ENCODE measurements at regions not wholly inside any gene's neighbourhood (a gene's known extent, or its start where the extent isn't known, plus 50 kb on each side); places are given as distances from the start of the nearest gene placed in this dataset.

DNA sequence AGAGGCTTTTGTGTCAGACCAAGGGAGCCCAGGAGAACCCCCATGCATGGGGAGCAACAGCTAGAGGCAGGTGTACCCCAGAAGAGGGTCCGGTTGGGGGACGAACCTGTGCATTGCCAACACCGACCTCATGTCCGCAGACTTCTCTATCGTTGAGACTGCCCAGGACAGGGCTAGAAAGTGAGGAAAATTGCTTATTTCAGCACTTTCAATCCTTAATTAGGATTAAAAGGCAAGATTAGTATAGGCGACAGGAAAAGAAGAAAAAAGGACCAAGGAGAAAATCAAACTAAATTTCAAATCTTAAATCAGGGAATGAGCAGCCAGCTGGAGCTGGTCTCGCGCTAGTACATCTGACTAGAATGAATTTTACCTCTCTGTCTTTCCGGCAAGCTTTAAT, 438.9 kb upstream of the SOX11 start:
- no TSS peak for BruUV-seq (replicated peaks)
- Histone ChIP-seq H3K4me1 (ENCODE audit: insufficient read depth, low read length) (no peaks in the 10 kb centered on the region), H3K9ac (ENCODE audit: insufficient read depth, low read depth, low read length) (no peak overlapping the region), H3K36me3 (replicated peaks in 1 of 2; ENCODE audit: control insufficient read depth in 1 of 2, insufficient read depth in 2 of 2, low read length in 2 of 2) (no peaks in the 10 kb centered on the region), H3K4me3 (replicated peaks in 1 of 3; ENCODE audit: insufficient read depth in 1 of 3, low read depth in 2 of 3, low read length in 3 of 3) (no peak overlapping the region), H2AFZ (ENCODE audit: low read length) (no peak overlapping the region), H3K27ac (ENCODE audit: extremely low read length, insufficient read depth, low read length) (no peak overlapping the region), H3K27me3 (ENCODE audit: control insufficient read depth in 1 of 2, insufficient read depth in 2 of 2, low read length in 2 of 2) (no peaks in the 10 kb centered on the region), H3K4me2 (ENCODE audit: low read depth, low read length) (no peak overlapping the region), H3K9me3 (ENCODE audit: low read length) (peaks cover 88% of the 10 kb centered on the region), H4K20me1 (ENCODE audit: insufficient read depth, low read length) (no peaks in the 10 kb centered on the region), H3K79me2 (ENCODE audit: insufficient read depth, low read length) (no peaks in the 10 kb centered on the region)
- intact Hi-C loops (cut with micrococcal nuclease; ENCODE audit: unreplicated experiment) (no loop called here), in situ Hi-C loops (cut with HindIII; ENCODE audit: extremely low pct_ligation_motif_present, low pct_unique_long_range_greater_than_20kb) (no loop called here)
- DNase-seq (ENCODE audit: low spot score) (no peak), FAIRE-seq (no peak), ATAC-seq (no peak)
- ChIA-PET POLR2A (no interaction called here), CTCF (ENCODE audit: low intra/inter-chr PET ratio, low total read pairs) (no interaction called here)
- WGBS (ENCODE audit: low lambda C conversion rate), result 34% methylated on average over 9 of the region's 9 CpGs
- TF ChIP-seq MAFF (IDR thresholded peaks at IDR 0.05; ENCODE audit: low read depth, low read length) (peak; percentile 69), TBP (CRISPR knock-in tag; IDR thresholded peaks at IDR 0.05) (no peak), MAFK (conservative IDR thresholded peaks at IDR 0.05 in 1 of 2, IDR thresholded peaks at IDR 0.05 in 1 of 2; ENCODE audit: low read length in 2 of 2) (peak; percentile 76 to 86), RARG (CRISPR knock-in tag; IDR thresholded peaks at IDR 0.05; ENCODE audit: low read depth) (no peak)
- TF ChIP-seq, protein P1, sequence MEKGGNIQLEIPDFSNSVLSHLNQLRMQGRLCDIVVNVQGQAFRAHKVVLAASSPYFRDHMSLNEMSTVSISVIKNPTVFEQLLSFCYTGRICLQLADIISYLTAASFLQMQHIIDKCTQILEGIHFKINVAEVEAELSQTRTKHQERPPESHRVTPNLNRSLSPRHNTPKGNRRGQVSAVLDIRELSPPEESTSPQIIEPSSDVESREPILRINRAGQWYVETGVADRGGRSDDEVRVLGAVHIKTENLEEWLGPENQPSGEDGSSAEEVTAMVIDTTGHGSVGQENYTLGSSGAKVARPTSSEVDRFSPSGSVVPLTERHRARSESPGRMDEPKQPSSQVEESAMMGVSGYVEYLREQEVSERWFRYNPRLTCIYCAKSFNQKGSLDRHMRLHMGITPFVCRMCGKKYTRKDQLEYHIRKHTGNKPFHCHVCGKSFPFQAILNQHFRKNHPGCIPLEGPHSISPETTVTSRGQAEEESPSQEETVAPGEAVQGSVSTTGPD (CRISPR knock-in tag; IDR thresholded peaks at IDR 0.05), result no peak

DNA sequence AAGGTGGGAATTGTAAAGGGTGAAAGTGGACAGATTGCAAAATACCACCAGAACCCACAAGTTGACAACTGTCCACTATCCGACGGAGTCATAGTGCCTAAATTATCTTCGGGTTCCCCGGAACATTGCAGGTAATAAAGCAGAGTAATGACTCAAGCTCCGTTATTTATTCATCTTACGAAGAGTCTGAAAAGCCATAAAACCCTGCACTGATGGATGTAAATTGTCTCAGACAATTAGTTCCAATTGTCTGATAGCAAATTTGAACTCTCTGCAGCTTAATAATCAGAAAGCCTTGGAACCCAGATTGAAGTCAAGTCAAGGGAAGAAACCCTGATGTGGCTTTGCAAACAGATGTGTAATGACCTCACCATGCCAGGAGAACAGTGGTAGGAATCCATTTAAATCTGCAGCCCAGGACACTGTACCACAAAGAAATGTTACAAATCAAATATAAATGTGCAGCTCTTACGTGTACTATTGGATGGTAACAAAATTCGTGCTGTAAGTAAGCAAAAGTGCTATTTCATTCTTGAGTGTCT, 437.3 kb upstream of the SOX11 start:
- Histone ChIP-seq H3K4me1 (ENCODE audit: insufficient read depth, low read length) (no peaks in the 10 kb centered on the region), H4K20me1 (ENCODE audit: insufficient read depth, low read length) (no peaks in the 10 kb centered on the region), H3K4me3 (replicated peaks in 1 of 3; ENCODE audit: insufficient read depth in 1 of 3, low read depth in 2 of 3, low read length in 3 of 3) (no peak overlapping the region), H3K27me3 (ENCODE audit: control insufficient read depth in 1 of 2, insufficient read depth in 2 of 2, low read length in 2 of 2) (no peaks in the 10 kb centered on the region), H3K9me3 (ENCODE audit: low read length) (peaks cover 90% of the 10 kb centered on the region), H3K79me2 (ENCODE audit: insufficient read depth, low read length) (no peaks in the 10 kb centered on the region), H3K36me3 (replicated peaks in 1 of 2; ENCODE audit: control insufficient read depth in 1 of 2, insufficient read depth in 2 of 2, low read length in 2 of 2) (no peaks in the 10 kb centered on the region), H3K4me2 (ENCODE audit: low read depth, low read length) (no peak overlapping the region), H3K9ac (ENCODE audit: insufficient read depth, low read depth, low read length) (no peak overlapping the region), H3K27ac (ENCODE audit: extremely low read length, insufficient read depth, low read length) (no peak overlapping the region), H2AFZ (ENCODE audit: low read length) (no peak overlapping the region)
- ChIA-PET POLR2A (no interaction called here), CTCF (ENCODE audit: low intra/inter-chr PET ratio, low total read pairs) (no interaction called here)
- in situ Hi-C loops (cut with HindIII; ENCODE audit: extremely low pct_ligation_motif_present, low pct_unique_long_range_greater_than_20kb), result no loop called here
- DNase-seq (ENCODE audit: low spot score) (no peak), FAIRE-seq (no peak), ATAC-seq (no peak)
- intact Hi-C loops (cut with micrococcal nuclease; ENCODE audit: unreplicated experiment), result no loop called here
- WGBS (ENCODE audit: low lambda C conversion rate), result 46% methylated on average over 8 of the region's 8 CpGs
- BruUV-seq (replicated peaks), result no TSS peak
- TF ChIP-seq RERE (CRISPR knock-in tag; IDR thresholded peaks at IDR 0.05; ENCODE audit: low read depth) (no peak), GLI4 (CRISPR knock-in tag; IDR thresholded peaks at IDR 0.05; ENCODE audit: borderline replicate concordance) (no peak), SOX5 (CRISPR knock-in tag; IDR thresholded peaks at IDR 0.05; ENCODE audit: borderline replicate concordance) (no peak), DNMT1 (CRISPR knock-in tag; IDR thresholded peaks at IDR 0.05) (no peak), PHF8 (CRISPR knock-in tag; IDR thresholded peaks at IDR 0.05) (no peak), THAP11 (CRISPR knock-in tag; IDR thresholded peaks at IDR 0.05) (no peak), ZFP90 (CRISPR knock-in tag; IDR thresholded peaks at IDR 0.05; ENCODE audit: borderline replicate concordance) (no peak)
- TF ChIP-seq, protein P2, sequence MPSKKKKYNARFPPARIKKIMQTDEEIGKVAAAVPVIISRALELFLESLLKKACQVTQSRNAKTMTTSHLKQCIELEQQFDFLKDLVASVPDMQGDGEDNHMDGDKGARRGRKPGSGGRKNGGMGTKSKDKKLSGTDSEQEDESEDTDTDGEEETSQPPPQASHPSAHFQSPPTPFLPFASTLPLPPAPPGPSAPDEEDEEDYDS (CRISPR knock-in tag; IDR thresholded peaks at IDR 0.05), result no peak
